GM18520 (cell line): ENCODE measurements at regions not wholly inside any gene's neighbourhood (a gene's known extent, or its start where the extent isn't known, plus 50 kb on each side); places are given as distances from the start of the nearest gene placed in this dataset.
"Not testable (repeated sequence)": the region's sequence is repeated elsewhere in the genome, so short reads cannot be mapped to it uniquely, and the experiment has no call there.

Experiments used
- ATAC-seq: cut with Tn5 transposase; IDR thresholded peaks from one replicate; pipeline ENCODE4 v1.9.1; 2021; ENCODE audit not compliant: unreplicated experiment

DNA sequence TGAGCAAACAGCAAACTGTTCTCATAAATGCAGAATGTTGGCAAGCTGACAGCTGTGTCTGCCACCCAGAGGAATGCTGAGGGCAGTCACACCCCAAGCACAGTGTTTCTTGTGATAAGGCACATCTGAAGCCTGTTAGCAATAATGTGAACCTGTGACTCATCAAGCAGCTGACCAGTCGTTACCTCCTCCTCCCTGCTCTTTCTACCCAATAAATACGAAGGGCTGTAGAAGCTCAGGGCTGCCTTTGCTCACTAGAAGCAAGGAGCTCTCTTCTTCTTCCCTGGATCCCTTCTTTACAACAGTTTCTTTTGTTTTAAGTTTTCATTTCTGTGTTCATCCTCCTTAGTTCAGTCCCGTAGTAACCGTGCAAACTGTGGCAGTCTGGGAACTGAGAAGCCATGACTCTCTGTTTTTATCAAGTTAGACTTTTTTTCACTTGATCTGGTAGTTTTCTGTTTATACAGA lies 160.3 kb upstream of the ZNF184 start:
- not testable (repeated sequence) for ATAC-seq

GRCh38 chr6:27631609-27631916 lies 158.7 kb upstream of the ZNF184 start:
- ATAC-seq: no peak

DNA sequence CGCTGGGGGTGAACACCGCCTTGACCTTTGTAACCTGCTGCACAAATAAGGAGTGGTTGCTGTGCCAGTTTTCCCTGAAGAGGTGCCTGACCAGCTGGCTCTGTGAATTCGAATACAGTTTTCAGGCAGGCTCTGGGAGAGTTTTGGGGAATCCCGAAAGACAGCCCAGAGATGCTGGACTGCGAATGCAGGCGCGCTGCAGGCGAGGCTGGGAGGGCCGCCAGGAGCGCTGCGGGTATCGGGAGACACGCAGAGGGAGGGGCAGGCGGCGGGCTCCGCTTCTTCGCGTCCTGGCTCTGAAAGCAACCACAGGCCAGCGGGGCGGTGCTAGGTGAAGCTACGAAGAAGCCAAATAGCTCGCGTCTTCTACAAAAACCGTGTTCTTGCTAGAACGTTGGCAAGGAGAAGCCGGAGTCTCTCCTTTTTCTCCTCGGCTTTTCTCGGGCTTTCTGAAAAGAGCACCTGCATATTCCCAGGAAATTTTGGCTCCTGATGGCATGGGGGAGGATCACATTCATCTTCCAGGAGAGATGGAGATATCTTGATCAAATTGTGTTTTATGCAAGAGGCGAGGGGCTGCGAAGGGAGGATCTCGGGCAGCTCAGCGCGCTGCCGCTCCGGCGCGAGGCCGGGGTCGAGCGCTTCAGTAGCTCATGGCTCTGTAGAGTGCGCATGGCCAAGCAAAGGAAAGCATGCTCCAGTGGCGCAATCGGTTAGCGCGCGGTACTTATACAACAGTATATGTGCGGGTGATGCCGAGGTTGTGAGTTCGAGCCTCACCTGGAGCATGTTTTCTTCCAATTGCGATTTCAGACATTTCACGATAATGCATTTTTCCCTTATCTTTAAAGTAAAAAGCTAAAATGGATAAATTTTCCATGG lies 158.1 kb upstream of the ZNF184 start:
- no peak for ATAC-seq

GRCh38 chr6:27624694-27625262 lies 151.9 kb upstream of the ZNF184 start:
- ATAC-seq: peak; percentile 50

DNA sequence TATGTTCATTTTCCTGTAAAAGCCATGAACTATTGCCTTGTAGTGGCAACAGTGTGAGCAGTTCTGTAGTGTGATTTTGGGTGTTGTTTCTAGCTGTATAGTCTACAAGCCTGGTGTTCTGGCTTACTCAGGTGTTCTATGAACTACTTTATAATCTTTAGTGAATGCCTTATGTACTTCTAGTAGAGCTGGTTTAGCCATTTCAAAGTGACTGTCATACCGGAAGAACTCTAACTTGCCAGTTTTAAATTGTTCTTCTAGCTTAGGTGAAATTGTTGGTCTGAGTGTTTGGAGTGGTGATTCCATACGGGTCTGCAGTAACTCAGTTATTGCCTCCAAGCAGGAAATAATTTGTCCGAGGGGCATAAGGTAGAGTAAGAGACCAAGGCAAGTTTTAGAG lies 150.2 kb upstream of the ZNF184 start:
- ATAC-seq: no peak

- no peak for ATAC-seq
Measured at GRCh38 chr6:27619436-27619835, 146.5 kb upstream of the ZNF184 start.

DNA sequence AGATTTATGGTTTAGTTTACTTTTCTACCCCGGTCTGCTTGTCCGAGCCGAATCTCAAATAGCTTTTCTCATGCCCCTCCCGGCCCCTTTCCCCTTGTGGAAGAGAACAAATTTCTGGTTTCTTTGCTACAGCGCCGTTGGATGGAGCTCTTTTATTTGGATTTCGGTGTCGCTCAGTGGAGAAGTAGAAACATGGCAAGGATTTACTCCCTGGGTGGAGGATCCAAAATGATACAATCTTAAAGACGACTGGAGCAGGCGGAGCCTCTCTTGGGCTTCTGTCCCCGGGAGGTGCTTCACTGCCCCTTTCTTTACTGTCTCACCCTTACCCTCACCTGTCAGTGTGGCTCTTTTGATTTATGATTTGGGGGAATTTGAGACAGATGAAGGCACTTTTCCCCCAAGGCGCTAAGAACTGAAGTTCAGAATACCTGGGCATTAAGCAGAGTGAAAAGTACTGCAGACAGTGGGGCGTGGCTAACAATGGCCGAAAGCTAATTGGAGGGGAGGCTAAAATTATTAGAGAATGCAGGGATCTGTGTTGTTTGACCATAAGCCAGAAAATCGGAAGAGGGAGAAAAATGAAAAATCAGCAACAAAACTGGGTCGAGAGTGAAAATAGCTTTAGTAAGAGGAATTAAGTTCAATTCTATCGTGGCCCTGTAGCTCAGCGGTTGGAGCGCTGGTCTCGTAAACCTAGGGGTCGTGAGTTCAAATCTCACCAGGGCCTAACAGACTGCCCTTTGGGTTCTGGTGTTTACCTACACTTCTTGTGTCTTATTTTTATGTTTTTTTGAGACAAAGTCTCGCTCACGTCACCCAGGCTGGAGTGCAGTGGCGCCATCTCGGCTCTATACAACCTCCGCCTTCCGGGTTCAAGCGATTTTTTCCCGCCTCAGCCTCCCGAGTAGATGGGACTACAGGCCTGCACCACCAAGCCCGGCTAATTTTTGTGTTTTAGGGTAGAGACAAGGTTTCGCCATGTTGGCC lies 145.1 kb upstream of the ZNF184 start:
- ATAC-seq: no peak

- no peak for ATAC-seq
Measured at GRCh38 chr6:27617046-27617687, 144.3 kb upstream of the ZNF184 start.

GRCh38 chr6:27616328-27617045 lies 143.6 kb upstream of the ZNF184 start:
- ATAC-seq: no peak

- no peak for ATAC-seq
Measured at GRCh38 chr6:27611451-27611850, 138.5 kb upstream of the ZNF184 start.

DNA sequence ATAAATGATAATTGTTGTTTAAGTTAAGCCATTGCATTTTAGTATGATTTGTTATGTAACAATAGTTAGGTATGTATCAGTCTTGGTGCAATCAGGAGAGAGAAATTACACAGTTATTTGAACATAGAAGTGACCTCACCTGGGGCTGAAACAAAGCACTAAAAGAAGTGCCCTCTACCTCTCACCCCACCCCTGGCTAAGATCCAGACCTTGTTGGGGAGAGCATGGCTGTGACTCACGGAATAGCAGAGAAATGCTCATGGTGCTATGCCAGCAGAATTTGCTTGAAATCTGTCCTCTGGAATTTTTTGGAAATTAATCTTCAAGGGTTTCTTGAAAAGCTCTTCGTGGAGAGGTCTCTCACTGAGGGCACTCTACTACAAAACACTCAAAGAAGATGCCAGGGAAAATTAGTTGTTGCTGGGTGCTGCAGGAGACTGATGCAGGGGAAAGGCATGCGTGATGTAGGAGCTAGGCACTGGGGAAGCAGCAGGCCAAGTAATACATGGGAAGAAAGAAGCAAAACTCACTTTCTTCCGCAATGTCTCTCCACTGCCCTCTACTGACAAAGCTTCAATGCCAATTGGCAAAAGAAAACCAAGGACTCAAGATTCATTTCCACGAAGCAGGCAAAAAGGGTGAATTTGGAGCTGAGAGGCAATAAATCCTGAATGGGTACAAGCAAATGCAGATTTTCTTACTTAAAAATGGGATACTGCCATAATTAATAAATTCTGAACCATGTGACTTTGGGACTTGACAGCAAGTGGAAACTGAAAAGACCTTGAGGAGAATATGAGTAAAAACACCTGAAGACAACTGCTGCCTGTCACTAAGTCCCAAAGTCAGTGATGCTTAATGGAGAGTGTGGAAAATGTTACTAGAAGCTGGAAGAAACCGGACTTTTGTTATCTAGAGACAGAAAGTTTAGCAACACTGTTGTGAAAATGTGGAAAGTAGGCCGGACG lies 136.3 kb upstream of the ZNF184 start:
- ATAC-seq: no peak

DNA sequence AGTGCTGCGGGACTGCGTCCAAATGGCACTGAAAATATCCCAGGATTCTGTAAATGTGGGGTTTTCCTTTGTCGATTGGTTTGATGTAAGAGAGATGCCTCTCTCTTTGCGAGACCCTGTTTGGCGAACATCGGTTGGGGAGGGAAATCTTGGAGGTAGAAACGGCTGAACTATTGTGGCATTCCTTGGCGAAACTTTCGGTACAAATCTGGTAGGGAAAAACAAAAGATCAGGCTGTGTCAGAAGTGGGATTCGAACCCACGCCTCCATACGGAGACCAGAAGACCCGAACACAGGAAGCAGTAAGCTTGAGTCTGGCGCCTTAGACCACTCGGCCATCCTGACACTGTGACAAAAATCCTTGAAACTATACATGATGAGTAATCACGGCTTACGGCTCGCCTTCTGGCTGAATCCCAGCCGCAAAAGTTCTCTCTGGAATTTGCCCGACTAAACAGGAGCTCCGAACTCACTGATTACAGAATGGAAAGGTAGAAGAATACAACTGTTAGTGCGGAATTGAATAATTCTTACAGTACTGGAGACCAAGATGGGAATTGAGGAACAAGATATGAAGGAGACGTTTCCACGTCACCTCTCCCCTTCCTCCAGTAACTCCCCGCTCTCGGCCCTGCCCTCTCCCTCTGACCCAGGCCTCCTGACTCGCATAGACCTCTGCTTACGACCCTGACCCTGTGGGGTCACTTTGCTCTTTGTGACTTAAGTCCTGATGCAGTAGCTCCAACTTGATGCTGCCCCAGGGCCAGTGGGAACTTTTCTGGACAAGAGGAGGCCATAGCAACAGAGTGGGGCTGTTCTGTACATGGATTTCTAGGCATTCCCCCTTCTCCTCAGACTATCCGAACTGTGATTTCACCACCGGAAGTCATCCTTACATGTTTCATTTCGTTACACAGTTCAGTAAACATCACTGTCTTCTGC lies 132.8 kb upstream of the ZNF184 start:
- ATAC-seq: no peak

GRCh38 chr6:27604986-27605385 lies 132.1 kb upstream of the ZNF184 start:
- no peak for ATAC-seq

DNA sequence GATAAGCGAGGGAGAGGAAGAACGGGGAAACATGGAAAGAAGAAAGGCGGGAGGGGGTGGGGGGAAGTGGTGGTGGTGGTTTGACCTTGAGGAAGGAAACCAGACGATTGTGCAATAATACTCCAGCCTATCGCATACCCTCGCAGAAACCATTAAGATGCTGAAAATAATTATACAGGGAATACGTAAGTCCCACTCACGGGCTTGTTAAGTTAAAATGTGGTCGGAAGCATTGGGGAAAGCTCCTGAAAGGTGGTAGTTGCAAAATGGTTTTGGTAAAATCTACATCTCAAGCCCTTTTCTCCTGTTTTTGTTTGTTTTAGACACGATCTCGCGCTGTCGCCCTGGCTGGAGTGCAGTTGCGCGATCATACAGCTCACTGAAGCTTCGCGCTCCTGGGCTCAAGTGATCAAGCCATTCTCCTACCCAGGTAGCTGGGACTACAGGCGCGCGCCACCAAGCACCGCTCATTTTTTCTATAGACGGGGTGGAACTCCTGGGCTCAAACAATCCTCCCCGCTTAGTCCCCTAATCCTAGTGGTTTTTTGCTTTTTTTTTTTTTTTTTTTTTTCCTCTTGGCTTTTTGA lies 128.9 kb upstream of the ZNF184 start:
- no peak for ATAC-seq

DNA sequence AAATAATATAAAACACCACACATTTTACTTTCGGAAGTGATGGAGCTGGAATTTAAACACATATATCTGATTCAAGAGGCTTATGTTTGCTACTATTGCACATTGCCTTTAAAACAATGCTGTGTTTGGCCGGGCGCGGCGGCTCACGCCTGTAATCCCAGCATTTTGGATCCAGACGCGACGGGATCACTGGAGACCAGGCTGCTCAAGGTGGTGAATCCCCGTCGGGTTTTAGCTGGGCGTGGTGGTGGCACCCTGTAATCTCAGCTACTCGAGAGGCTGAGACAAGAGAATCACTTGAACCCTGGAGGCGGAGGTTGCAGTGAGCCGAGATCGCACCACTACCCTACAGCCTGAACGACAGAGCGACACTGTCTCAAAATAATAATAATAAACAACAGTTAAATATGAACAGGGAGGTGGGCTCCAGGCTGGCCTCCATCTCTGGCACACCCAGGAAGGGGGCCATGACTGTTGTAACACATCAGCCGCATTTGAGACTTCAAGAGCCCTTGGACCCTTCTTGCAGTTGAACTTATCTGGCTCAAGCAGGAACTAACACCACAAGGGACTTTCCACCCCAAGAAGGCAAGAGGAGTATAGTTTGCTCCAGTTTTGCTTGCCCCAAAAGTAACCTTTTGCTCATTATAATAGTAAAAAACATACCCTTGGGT lies 127.1 kb upstream of the ZNF184 start:
- no peak for ATAC-seq

DNA sequence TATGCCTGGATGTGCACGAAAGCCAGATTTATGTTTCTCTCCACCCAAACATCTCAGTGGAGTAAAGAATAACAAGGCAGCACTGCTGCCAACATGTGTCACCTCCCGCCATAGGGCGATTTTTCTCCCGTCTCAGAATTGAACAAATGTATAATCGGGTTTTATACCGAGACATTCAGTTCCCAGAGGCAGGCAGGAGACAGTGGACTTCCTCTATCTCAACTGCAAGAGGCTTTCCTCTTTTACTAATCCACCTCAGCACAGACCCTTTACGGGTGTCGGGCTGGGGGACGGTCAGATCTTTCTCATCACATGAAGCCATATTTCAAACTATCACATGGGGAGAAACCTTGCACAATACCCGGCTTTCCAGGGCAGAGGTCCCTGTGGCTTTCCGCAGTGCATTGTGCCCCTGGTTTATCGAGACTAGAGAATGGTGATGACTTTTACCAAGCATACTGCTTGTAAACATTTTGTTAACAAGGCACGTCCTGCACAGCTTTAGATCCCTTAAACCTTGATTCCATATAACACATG lies 124.2 kb upstream of the ZNF184 start:
- not testable (repeated sequence) for ATAC-seq

GRCh38 chr6:27593861-27594260 lies 121.0 kb upstream of the ZNF184 start:
- ATAC-seq: no peak
